Fibroblast of the aortic adventitia (primary cell): ENCODE measurements at regions not wholly inside any gene's neighbourhood (a gene's known extent, or its start where the extent isn't known, plus 50 kb on each side); places are given as distances from the start of the nearest gene placed in this dataset.

ENCODE experiments used
- DNase-seq: peaks from one replicate; pipeline ENCODE4 v3.0.0-alpha.2; 2010; ENCODE audit warnings: low read depth
- H3K4me3 ChIP-seq: 2 replicates; pipeline ENCODE4 v1.5.1; 2011; ENCODE audit warnings: low read depth, mild to moderate bottlenecking, control low read depth, low read length, moderate library complexity
- TF ChIP-seq, protein P1 (sequence below): IDR thresholded peaks from 2 replicates; pipeline ENCODE4 v1.5.1; 2011; ENCODE audit warnings: mild to moderate bottlenecking, low read length, control low read depth, inconsistent platforms; ENCODE audit not compliant: insufficient read depth

DNA sequence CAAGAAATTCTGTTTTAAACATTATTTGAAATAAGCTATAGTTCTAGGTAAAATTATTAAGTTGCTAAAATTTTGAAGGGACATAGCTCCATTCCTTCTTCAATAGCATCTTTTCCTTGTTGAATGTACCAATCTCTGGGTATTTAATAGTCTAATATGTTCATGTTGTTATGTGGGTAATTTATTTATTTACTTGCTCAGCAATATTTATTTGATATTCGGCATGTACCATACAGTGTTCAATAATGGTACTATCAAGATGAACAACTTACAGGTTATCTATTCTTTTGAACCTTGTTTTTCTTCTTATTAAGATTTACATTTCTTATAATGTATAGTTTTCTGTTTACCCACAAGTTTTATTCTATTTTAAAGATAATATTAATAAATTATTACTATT, 1616.8 kb upstream of the PIK3C3 start:
- TF ChIP-seq, protein P1, sequence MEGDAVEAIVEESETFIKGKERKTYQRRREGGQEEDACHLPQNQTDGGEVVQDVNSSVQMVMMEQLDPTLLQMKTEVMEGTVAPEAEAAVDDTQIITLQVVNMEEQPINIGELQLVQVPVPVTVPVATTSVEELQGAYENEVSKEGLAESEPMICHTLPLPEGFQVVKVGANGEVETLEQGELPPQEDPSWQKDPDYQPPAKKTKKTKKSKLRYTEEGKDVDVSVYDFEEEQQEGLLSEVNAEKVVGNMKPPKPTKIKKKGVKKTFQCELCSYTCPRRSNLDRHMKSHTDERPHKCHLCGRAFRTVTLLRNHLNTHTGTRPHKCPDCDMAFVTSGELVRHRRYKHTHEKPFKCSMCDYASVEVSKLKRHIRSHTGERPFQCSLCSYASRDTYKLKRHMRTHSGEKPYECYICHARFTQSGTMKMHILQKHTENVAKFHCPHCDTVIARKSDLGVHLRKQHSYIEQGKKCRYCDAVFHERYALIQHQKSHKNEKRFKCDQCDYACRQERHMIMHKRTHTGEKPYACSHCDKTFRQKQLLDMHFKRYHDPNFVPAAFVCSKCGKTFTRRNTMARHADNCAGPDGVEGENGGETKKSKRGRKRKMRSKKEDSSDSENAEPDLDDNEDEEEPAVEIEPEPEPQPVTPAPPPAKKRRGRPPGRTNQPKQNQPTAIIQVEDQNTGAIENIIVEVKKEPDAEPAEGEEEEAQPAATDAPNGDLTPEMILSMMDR = no peak
- no peak overlapping the region for H3K4me3 ChIP-seq
- no peak for DNase-seq

DNA sequence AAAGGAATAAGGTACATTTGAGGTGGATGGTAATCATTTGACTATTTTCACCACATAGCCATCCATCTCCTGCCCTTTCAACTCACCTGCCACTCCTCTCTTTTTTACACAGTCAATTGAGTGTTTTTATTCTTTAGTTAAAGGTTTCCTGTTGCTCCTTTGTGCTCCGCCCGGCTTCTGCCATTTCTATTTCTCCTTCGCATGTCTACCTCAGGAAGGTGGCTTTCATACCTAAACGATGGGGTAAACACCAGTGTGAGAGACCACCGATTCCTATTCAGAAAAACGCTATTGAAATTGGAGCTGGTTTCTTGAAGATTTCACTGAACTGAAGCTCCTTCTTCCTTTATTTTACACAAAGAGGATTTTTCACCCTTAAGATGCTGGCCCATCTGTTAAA, 1628.0 kb upstream of the PIK3C3 start:
- H3K4me3 ChIP-seq = no peak overlapping the region
- TF ChIP-seq, protein P1 = no peak
- DNase-seq = no peak

DNA sequence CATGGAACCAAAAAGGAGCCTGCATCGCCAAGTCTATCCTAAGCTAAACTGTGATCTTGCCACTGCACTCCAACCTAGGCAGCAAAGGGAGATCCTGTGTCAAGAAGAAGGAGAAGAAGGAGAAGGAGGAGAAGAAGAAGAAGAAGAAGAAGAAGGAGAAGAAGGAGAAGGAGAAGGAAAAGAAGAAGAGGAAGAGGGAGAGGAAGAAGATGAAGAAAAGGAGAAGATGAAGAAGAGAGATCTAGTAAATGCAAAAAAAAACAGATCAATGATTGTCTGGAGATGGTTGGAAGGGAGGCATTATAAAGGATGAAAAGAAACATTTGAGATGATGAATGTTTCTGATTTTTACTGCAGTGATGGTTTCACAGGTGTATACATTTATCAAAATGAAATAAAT, 1629.0 kb upstream of the PIK3C3 start:
- DNase-seq = no peak
- TF ChIP-seq, protein P1 = no peak
- no peak overlapping the region for H3K4me3 ChIP-seq

DNA sequence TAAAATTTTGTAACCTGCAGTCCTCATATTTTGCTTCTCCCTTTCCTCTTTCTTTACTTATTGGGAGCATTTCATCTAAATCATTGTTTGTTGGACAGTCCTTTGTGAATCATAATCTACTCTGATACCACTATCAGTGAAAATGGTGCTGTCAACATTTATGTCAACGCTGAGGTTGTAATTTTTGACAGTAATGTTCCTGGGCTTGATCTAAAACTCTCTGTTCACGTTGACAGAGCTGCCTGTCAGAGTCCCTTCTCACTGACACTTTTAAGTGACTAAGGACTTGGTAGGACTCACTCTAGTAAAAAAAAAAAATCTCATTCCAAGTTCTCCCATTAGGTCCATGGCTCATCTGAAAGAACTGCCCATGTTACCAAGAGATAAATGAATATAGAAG, 1640.8 kb upstream of the PIK3C3 start:
- no peak overlapping the region for H3K4me3 ChIP-seq
- DNase-seq = no peak
- TF ChIP-seq, protein P1 = no peak

DNA sequence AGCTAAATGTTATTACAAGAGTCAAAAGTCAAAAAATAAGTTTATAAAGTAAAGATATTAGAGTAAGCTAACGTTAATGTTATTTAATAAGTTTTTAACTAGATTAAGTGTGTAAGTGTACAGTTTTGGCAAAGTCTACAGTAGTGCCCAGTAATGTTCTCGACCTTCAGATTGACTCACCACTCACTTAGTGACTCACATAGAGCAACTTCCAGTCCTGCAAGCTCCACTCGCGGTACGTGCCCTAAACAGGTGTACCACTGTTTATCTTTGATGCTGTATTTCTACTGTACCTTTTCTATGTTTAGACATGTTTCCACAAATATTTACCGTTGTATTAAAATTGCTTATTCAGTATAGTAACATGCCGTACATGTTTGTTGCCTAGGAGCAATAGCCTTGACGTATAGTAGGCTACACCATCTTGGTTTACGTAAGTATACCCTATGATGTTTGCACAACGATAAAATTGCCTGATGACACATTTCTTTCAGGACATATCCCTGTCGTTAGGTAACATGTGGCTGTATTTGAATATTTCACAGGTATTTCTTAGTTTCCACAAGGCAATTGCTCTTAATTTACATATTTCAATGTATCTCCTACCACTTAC, 1641.9 kb upstream of the PIK3C3 start:
- no peak for DNase-seq
- TF ChIP-seq, protein P1 = no peak
- no peak overlapping the region for H3K4me3 ChIP-seq

DNA sequence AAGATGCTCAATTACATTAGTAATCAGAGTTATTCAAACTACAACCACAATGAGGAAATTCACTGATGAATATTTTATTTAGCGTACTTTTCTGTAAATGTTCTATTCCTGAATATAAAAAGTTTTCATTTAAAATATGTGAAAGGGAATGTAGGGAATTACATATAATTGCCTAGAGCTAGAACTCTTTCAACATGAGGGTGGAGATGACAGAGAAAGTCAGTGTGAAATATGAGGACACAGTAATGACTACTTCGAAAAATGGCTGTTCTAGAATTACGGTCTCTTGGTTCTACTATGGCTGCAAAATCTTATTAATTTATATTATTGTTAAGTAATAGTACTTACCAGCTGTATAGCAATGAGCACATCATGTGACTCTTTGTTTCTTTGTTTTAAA, 1647.4 kb upstream of the PIK3C3 start:
- no peak for DNase-seq
- TF ChIP-seq, protein P1 = no peak
- H3K4me3 ChIP-seq = no peak overlapping the region
